Activated CD4-positive, alpha-beta T cell treated with anti-CD3 and anti-CD28 coated beads for 36 hours (primary cell): ENCODE measurements at regions not wholly inside any gene's neighbourhood (a gene's known extent, or its start where the extent isn't known, plus 50 kb on each side); places are given as distances from the start of the nearest gene placed in this dataset.

ENCODE experiments used
- ATAC-seq: fragments of 200-7000 bp; cut with Tn5 transposase; one replicate; pipeline ENCODE4 v1.10.0; 2021; ENCODE audit warnings: mild to moderate bottlenecking, moderate library complexity
- CTCF ChIA-PET: fragments of 350-600 bp; sonication (Branson Sonifier 250); formaldehyde crosslinking; loops from one replicate; lab custom pipeline; 2021; ENCODE audit warnings: antibody characterized with exemption; lab: Charles Lee
- POLR2A ChIA-PET: fragments of 350-600 bp; sonication (Branson Sonifier 250); formaldehyde crosslinking; loops from one replicate; lab custom pipeline; 2021; ENCODE audit warnings: antibody characterized with exemption, inconsistent platforms; lab: Charles Lee
- DNase-seq: peaks from one replicate; pipeline ENCODE4 v3.0.0-alpha.2; 2020
- H3K27ac Mint-ChIP-seq: one replicate; pipeline ENCODE4 v1.8.0; 2021; ENCODE audit warnings: mixed read lengths
- H3K27me3 Mint-ChIP-seq: one replicate; pipeline ENCODE4 v1.8.0; 2021; ENCODE audit warnings: mixed read lengths
- H3K36me3 Mint-ChIP-seq: one replicate; pipeline ENCODE4 v1.8.0; 2021; ENCODE audit warnings: low read depth, mixed read lengths
- H3K4me1 Mint-ChIP-seq: one replicate; pipeline ENCODE4 v1.8.0; 2021; ENCODE audit warnings: mixed read lengths
- H3K4me3 Mint-ChIP-seq: one replicate; pipeline ENCODE4 v1.8.0; 2021; ENCODE audit warnings: mild to moderate bottlenecking, moderate library complexity, mixed read lengths
- H3K9me3 Mint-ChIP-seq: one replicate; pipeline ENCODE4 v1.8.0; 2021; ENCODE audit warnings: low read depth, mixed read lengths
- intact Hi-C, 2 experiments: fragments of 100-400 bp; cut with DNase I in 1 of 2; cut with micrococcal nuclease in 1 of 2; formaldehyde crosslinking; loops; one replicate each; pipeline versions ENCODE4 v1.14.2 to v1.15.1; 2022 to 2024; cut with DNase I, micrococcal nuclease

- Mint-ChIP-seq H3K36me3 (peaks cover 7% of the 10 kb centered on the region), H3K4me3 (no peak overlapping the region), H3K4me1 (peaks cover 4% of the 10 kb centered on the region), H3K27ac (no peak overlapping the region), H3K27me3 (no peaks in the 10 kb centered on the region), H3K9me3 (no peaks in the 10 kb centered on the region)
- intact Hi-C loops: loop anchor here (1.0 to 2.0 kb wide), 3 partner anchors 85 to 93 kb away; partner anchors contain the start of gene GLRX5 (in 1 of the 2)
- POLR2A ChIA-PET: interaction anchor here (1.2 kb wide), 1 partner anchor 85 kb away, joined by 7 read pairs; no protein-coding TSS in a partner anchor
- no peak for DNase-seq
- ATAC-seq: peak; percentile 37
- CTCF ChIA-PET: interaction anchor here (0.6 to 5.9 kb wide), 25 partner anchors 9 to 324 kb away, joined by 3 to 88 read pairs (median 4); partner anchors contain the start of genes GLRX5 and SYNE3
These were observed 74.3 kb downstream of the SYNE3 start for GRCh38 chr14:95442016-95442632.

GRCh38 chr14:95440951-95441350 lies 75.5 kb downstream of the SYNE3 start:
- Mint-ChIP-seq H3K4me3 (no peak overlapping the region), H3K27me3 (no peaks in the 10 kb centered on the region), H3K36me3 (peaks cover 11% of the 10 kb centered on the region), H3K9me3 (no peaks in the 10 kb centered on the region), H3K4me1 (peaks cover 4% of the 10 kb centered on the region), H3K27ac (no peak overlapping the region)
- ChIA-PET CTCF (interaction anchor here (0.7 to 5.9 kb wide), 5 partner anchors 11 to 87 kb away, joined by 3 to 88 read pairs (median 16); partner anchors contain the start of gene SYNE3), POLR2A (no interaction called here)
- intact Hi-C loops: no loop called here
- no peak for ATAC-seq
- DNase-seq: no peak

- Mint-ChIP-seq H3K36me3 (peaks cover 16% of the 10 kb centered on the region), H3K27me3 (no peaks in the 10 kb centered on the region), H3K9me3 (no peaks in the 10 kb centered on the region), H3K4me3 (no peak overlapping the region), H3K4me1 (peaks cover 4% of the 10 kb centered on the region), H3K27ac (no peak overlapping the region)
- intact Hi-C loops: no loop called here
- ATAC-seq (no peak), DNase-seq (no peak)
- ChIA-PET CTCF (interaction anchor here (0.8 to 5.9 kb wide), 4 partner anchors 10 to 87 kb away, joined by 3 to 88 read pairs (median 26); partner anchors contain the start of gene SYNE3), POLR2A (no interaction called here)
These were observed 76.0 kb downstream of the SYNE3 start for GRCh38 chr14:95440496-95440895.

GRCh38 chr14:95439881-95440280 lies 76.6 kb downstream of the SYNE3 start:
- Mint-ChIP-seq H3K4me1 (peaks cover 4% of the 10 kb centered on the region), H3K36me3 (peaks cover 20% of the 10 kb centered on the region), H3K27ac (no peak overlapping the region), H3K4me3 (no peak overlapping the region), H3K9me3 (peaks cover 2% of the 10 kb centered on the region), H3K27me3 (no peaks in the 10 kb centered on the region)
- ATAC-seq (no peak), DNase-seq (no peak)
- intact Hi-C loops: no loop called here
- CTCF ChIA-PET: interaction anchor here (4.6 to 5.9 kb wide), 2 partner anchors 12 to 88 kb away, joined by 35 to 88 read pairs; no protein-coding TSS in a partner anchor
- POLR2A ChIA-PET: no interaction called here

- Mint-ChIP-seq H3K4me3 (no peak overlapping the region), H3K27ac (no peak overlapping the region), H3K9me3 (peaks cover 2% of the 10 kb centered on the region), H3K36me3 (peaks cover 30% of the 10 kb centered on the region), H3K4me1 (peaks cover 2% of the 10 kb centered on the region), H3K27me3 (no peaks in the 10 kb centered on the region)
- ChIA-PET CTCF (interaction anchor here (0.6 to 1.3 kb wide), 4 partner anchors 27 to 1437 kb away, joined by 3 to 4 read pairs (median 4); no protein-coding TSS in a partner anchor), POLR2A (no interaction called here)
- ATAC-seq (no peak), DNase-seq (no peak)
- intact Hi-C loops: no loop called here
These were observed 78.7 kb downstream of the SYNE3 start for GRCh38 chr14:95437715-95438114.

GRCh38 chr14:95436354-95436753 lies 80.1 kb downstream of the SYNE3 start:
- POLR2A ChIA-PET: no interaction called here
- CTCF ChIA-PET: no interaction called here
- Mint-ChIP-seq H3K36me3 (peaks cover 37% of the 10 kb centered on the region), H3K27ac (no peak overlapping the region), H3K9me3 (peaks cover 2% of the 10 kb centered on the region), H3K4me1 (no peaks in the 10 kb centered on the region), H3K27me3 (no peaks in the 10 kb centered on the region), H3K4me3 (no peak overlapping the region)
- DNase-seq: no peak
- intact Hi-C loops: no loop called here
- ATAC-seq: no peak

GRCh38 chr14:95434121-95434520 lies 82.3 kb downstream of the SYNE3 start:
- intact Hi-C loops: loop anchor here in 1 of 2 experiments (5.0 kb wide), 1 partner anchor 747 kb away; no protein-coding TSS in a partner anchor
- no peak for ATAC-seq

GRCh38 chr14:95433094-95433478 lies 83.4 kb downstream of the SYNE3 start:
- Mint-ChIP-seq H3K27ac (no peak overlapping the region), H3K9me3 (peaks cover 2% of the 10 kb centered on the region), H3K4me3 (no peak overlapping the region), H3K27me3 (no peaks in the 10 kb centered on the region), H3K36me3 (peaks cover 46% of the 10 kb centered on the region), H3K4me1 (no peaks in the 10 kb centered on the region)
- ChIA-PET POLR2A (no interaction called here), CTCF (interaction anchor here (1.5 kb wide), 1 partner anchor 9 kb away, joined by 5 read pairs; no protein-coding TSS in a partner anchor)
- DNase-seq (no peak), ATAC-seq (no peak)
- intact Hi-C loops: loop anchor here in 1 of 2 experiments (5.0 kb wide), 1 partner anchor 746 kb away; no protein-coding TSS in a partner anchor

More at GRCh38 chr14:95434121-95434520, 82.3 kb downstream of the SYNE3 start:
- H3K27me3 Mint-ChIP-seq: no peaks in the 10 kb centered on the region
- H3K4me1 Mint-ChIP-seq: no peaks in the 10 kb centered on the region
- H3K9me3 Mint-ChIP-seq: peaks cover 2% of the 10 kb centered on the region
- H3K36me3 Mint-ChIP-seq: peaks cover 47% of the 10 kb centered on the region
- H3K4me3 Mint-ChIP-seq: no peak overlapping the region
- ChIA-PET CTCF (interaction anchor here (0.6 to 1.0 kb wide), 3 partner anchors 9 to 86 kb away, joined by 3 read pairs; no protein-coding TSS in a partner anchor), POLR2A (no interaction called here)
- no peak for DNase-seq
- no peak overlapping the region for H3K27ac Mint-ChIP-seq

- Mint-ChIP-seq H3K4me1 (no peaks in the 10 kb centered on the region), H3K9me3 (peaks cover 2% of the 10 kb centered on the region), H3K27me3 (no peaks in the 10 kb centered on the region), H3K27ac (no peak overlapping the region), H3K36me3 (peaks cover 49% of the 10 kb centered on the region), H3K4me3 (no peak overlapping the region)
- DNase-seq: no peak
- CTCF ChIA-PET: interaction anchor here (0.5 to 1.5 kb wide), 4 partner anchors 10 to 243 kb away, joined by 3 to 5 read pairs (median 4); no protein-coding TSS in a partner anchor
- intact Hi-C loops: loop anchor here in 1 of 2 experiments (5.0 kb wide), 1 partner anchor 745 kb away; no protein-coding TSS in a partner anchor
- ATAC-seq: no peak
- POLR2A ChIA-PET: no interaction called here
These were observed 84.0 kb downstream of the SYNE3 start for GRCh38 chr14:95432144-95433093.

- CTCF ChIA-PET: interaction anchor here (0.5 to 1.5 kb wide), 6 partner anchors 9 to 244 kb away, joined by 3 to 5 read pairs (median 4); no protein-coding TSS in a partner anchor
- intact Hi-C loops: loop anchor here in 1 of 2 experiments (5.0 kb wide), 1 partner anchor 744 kb away; no protein-coding TSS in a partner anchor
- Mint-ChIP-seq H3K36me3 (peaks cover 47% of the 10 kb centered on the region), H3K27me3 (no peaks in the 10 kb centered on the region), H3K4me1 (no peaks in the 10 kb centered on the region), H3K9me3 (peaks cover 2% of the 10 kb centered on the region), H3K4me3 (no peak overlapping the region), H3K27ac (no peak overlapping the region)
- peak; percentile 28 for DNase-seq
- POLR2A ChIA-PET: interaction anchor here (0.6 kb wide), 1 partner anchor 636 kb away, joined by 4 read pairs; no protein-coding TSS in a partner anchor
- ATAC-seq: peak; percentile 73
These were observed 85.0 kb downstream of the SYNE3 start for GRCh38 chr14:95431199-95432143.
